NT2/D1 (cell line): ENCODE measurements at regions not wholly inside any gene's neighbourhood (a gene's known extent, or its start where the extent isn't known, plus 50 kb on each side); places are given as distances from the start of the nearest gene placed in this dataset.

Experiments
- SUZ12 ChIP-seq: IDR thresholded peaks from 2 replicates; pipeline ENCODE4 v1.6.1; 2011; ENCODE audit not compliant: insufficient read length, insufficient read depth; ENCODE audit errors: extremely low read depth
- YY1 ChIP-seq: IDR thresholded peaks from 2 replicates; pipeline ENCODE4 v1.6.1; 2011; ENCODE audit not compliant: insufficient read length, insufficient read depth

DNA sequence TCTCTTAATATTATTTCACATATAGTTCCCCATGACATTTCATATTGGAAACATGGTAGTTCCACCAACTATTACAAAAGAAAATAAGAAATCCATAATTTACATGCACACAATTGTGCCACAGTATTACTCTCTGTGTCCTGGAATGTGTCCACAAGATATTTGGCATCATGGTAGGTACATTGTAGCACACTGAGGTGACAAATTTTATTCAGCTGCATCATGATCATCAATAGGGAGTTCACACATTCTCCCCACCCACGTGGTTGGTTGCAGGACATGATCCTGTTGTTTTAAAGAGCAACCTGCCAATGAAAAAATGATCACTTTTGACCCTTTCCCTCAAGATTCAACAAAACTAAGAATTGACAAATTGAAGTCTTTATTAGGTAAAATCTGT lies 67.1 kb upstream of the HECTD2 start:
- TF ChIP-seq SUZ12: no peak
- TF ChIP-seq YY1: no peak
